Stimulated activated CD4-positive, alpha-beta T cell treated with anti-CD3 and anti-CD28 coated beads, Interleukin-2, amount 100 ng/mL, for 48 hours (primary cell): ENCODE measurements at regions not wholly inside any gene's neighbourhood (a gene's known extent, or its start where the extent isn't known, plus 50 kb on each side); places are given as distances from the start of the nearest gene placed in this dataset.

Source experiments
- DNase-seq, 2 donors: peaks; one replicate each; pipeline ENCODE4 v3.0.0-alpha.2; 2020

GRCh38 chr1:62988867-62989266 lies 204.9 kb downstream of the ATG4C start:
- DNase-seq: no peak

GRCh38 chr1:62989497-62989896 lies 205.6 kb downstream of the ATG4C start:
- DNase-seq: no peak

GRCh38 chr1:62991152-62991551 lies 207.2 kb downstream of the ATG4C start:
- DNase-seq: no peak

GRCh38 chr1:62993844-62994243 lies 209.9 kb downstream of the ATG4C start:
- no peak for DNase-seq

GRCh38 chr1:62995173-62995572 lies 211.2 kb downstream of the ATG4C start:
- no peak for DNase-seq

GRCh38 chr1:62997884-62998283 lies 214.0 kb downstream of the ATG4C start:
- no peak for DNase-seq

GRCh38 chr1:62998845-62999649 lies 215.1 kb downstream of the ATG4C start:
- no peak for DNase-seq

- DNase-seq: no peak
Observed at GRCh38 chr1:63000508-63000907, 216.6 kb downstream of the ATG4C start.

GRCh38 chr1:63004868-63005267 lies 220.9 kb downstream of the ATG4C start:
- DNase-seq: no peak

- no peak for DNase-seq
Observed at GRCh38 chr1:63005812-63006211, 221.9 kb downstream of the ATG4C start.

GRCh38 chr1:63009421-63009820 lies 225.5 kb downstream of the ATG4C start:
- DNase-seq: no peak

- DNase-seq: no peak
Observed at GRCh38 chr1:63010913-63011660, 227.2 kb downstream of the ATG4C start.

- DNase-seq: no peak
Observed at GRCh38 chr1:63012339-63012738, 228.4 kb downstream of the ATG4C start.

GRCh38 chr1:63014267-63014666 lies 230.3 kb downstream of the ATG4C start:
- DNase-seq: no peak

GRCh38 chr1:63022319-63022718 lies 238.4 kb downstream of the ATG4C start:
- DNase-seq: no peak

GRCh38 chr1:63023171-63023570 lies 239.2 kb downstream of the ATG4C start:
- DNase-seq: no peak

GRCh38 chr1:63023637-63024036 lies 239.7 kb downstream of the ATG4C start:
- DNase-seq: no peak

- DNase-seq: no peak
Observed at GRCh38 chr1:63024132-63024531, 240.2 kb downstream of the ATG4C start.

GRCh38 chr1:63027176-63027575 lies 243.2 kb downstream of the ATG4C start:
- DNase-seq: no peak

- DNase-seq: no peak
Observed at GRCh38 chr1:63032171-63032570, 248.2 kb downstream of the ATG4C start.

- no peak for DNase-seq
Observed at GRCh38 chr1:63033211-63033610, 249.3 kb downstream of the ATG4C start.

GRCh38 chr1:63034256-63034655 lies 250.3 kb downstream of the ATG4C start:
- no peak for DNase-seq

GRCh38 chr1:63038586-63038985 lies 254.7 kb downstream of the ATG4C start:
- no peak for DNase-seq

- no peak for DNase-seq
Observed at GRCh38 chr1:63041660-63042059, 257.7 kb downstream of the ATG4C start.
